CD8-positive, alpha-beta memory T cell (primary cell): ENCODE measurements at regions not wholly inside any gene's neighbourhood (a gene's known extent, or its start where the extent isn't known, plus 50 kb on each side); places are given as distances from the start of the nearest gene placed in this dataset.

Experiments used
- CTCF ChIA-PET: fragments of 350-600 bp; sonication (Branson Sonifier 250); formaldehyde crosslinking; loops from one replicate; lab custom pipeline; 2021; ENCODE audit warnings: antibody characterized with exemption; lab: Charles Lee
- POLR2A ChIA-PET: fragments of 350-600 bp; sonication (Branson Sonifier 250); formaldehyde crosslinking; loops from one replicate; lab custom pipeline; 2021; ENCODE audit warnings: antibody characterized with exemption; lab: Charles Lee
- DNase-seq, 5 donors: peaks; one replicate each; pipeline versions ENCODE4 v3.0.0 to v3.0.0-alpha.2; 2020 to 2022; ENCODE audit warnings: mixed read lengths in 1 of 5
- H3K27ac ChIP-seq: one replicate; pipeline ENCODE4 v1.7.0; 2013; ENCODE audit warnings: low read depth, mild to moderate bottlenecking, low read length, moderate library complexity
- H3K27me3 ChIP-seq: 2 replicates; pipeline ENCODE4 v1.7.0; 2013; ENCODE audit warnings: low read length, mild to moderate bottlenecking; ENCODE audit not compliant: insufficient read depth, poor library complexity, severe bottlenecking
- H3K36me3 ChIP-seq: 2 replicates; pipeline ENCODE4 v1.7.0; 2013; ENCODE audit warnings: mild to moderate bottlenecking, low read length, moderate library complexity; ENCODE audit not compliant: insufficient read depth
- H3K4me1 ChIP-seq: 2 replicates; pipeline ENCODE4 v1.7.0; 2013; ENCODE audit warnings: mild to moderate bottlenecking, low read length, moderate library complexity; ENCODE audit not compliant: insufficient read depth
- H3K4me3 ChIP-seq: 2 replicates; pipeline ENCODE4 v1.7.0; 2013; ENCODE audit warnings: mild to moderate bottlenecking, low read length
- H3K9me3 ChIP-seq: 2 replicates; pipeline ENCODE4 v1.7.0; 2013; ENCODE audit warnings: mild to moderate bottlenecking, low read length
- H3K27ac Mint-ChIP-seq, 8 donors: one replicate each; pipeline ENCODE4 v1.8.0; 2020 to 2021; ENCODE audit warnings: mixed read lengths in 8 of 8, mild to moderate bottlenecking in 6 of 8, inconsistent platforms in 3 of 8, moderate library complexity in 3 of 8
- H3K27me3 Mint-ChIP-seq, 2 donors: one replicate each; pipeline ENCODE4 v1.8.0; 2020 to 2021; ENCODE audit warnings: mixed read lengths in 2 of 2, mild to moderate bottlenecking in 1 of 2, moderate library complexity in 1 of 2
- H3K36me3 Mint-ChIP-seq, 3 donors: one replicate each; pipeline ENCODE4 v1.8.0; 2020 to 2021; ENCODE audit warnings: mixed read lengths in 3 of 3, inconsistent platforms in 1 of 3, mild to moderate bottlenecking in 1 of 3
- H3K4me1 Mint-ChIP-seq, 3 donors: one replicate each; pipeline ENCODE4 v1.8.0; 2020 to 2021; ENCODE audit warnings: mixed read lengths in 3 of 3, inconsistent platforms in 1 of 3, mild to moderate bottlenecking in 1 of 3
- H3K4me3 Mint-ChIP-seq, 7 donors: one replicate each; pipeline ENCODE4 v1.8.0; 2020 to 2021; ENCODE audit warnings: mixed read lengths in 7 of 7, mild to moderate bottlenecking in 6 of 7, moderate library complexity in 4 of 7, inconsistent platforms in 2 of 7
- H3K9me3 Mint-ChIP-seq, 5 donors: one replicate each; pipeline ENCODE4 v1.8.0; 2020 to 2022; ENCODE audit warnings: mixed read lengths in 5 of 5, mild to moderate bottlenecking in 3 of 5, moderate library complexity in 2 of 5, inconsistent platforms in 1 of 5

- H3K4me1 ChIP-seq, result no peaks in the 10 kb centered on the region
- H3K4me3 Mint-ChIP-seq, result no peak overlapping the region
- CTCF ChIA-PET, result no interaction called here
- no peak overlapping the region for H3K27ac ChIP-seq
- no peaks in the 10 kb centered on the region for H3K9me3 ChIP-seq
- no peaks in the 10 kb centered on the region for H3K36me3 ChIP-seq
- POLR2A ChIA-PET, result no interaction called here
- H3K36me3 Mint-ChIP-seq, result no peaks in the 10 kb centered on the region
- H3K27me3 Mint-ChIP-seq, result peaks cover 0 to 2% of the 10 kb centered on the region in 2 donors
- H3K27me3 ChIP-seq, result no peaks in the 10 kb centered on the region
- no peak overlapping the region for H3K4me3 ChIP-seq
- no peak for DNase-seq
- H3K4me1 Mint-ChIP-seq, result no peaks in the 10 kb centered on the region
- H3K27ac Mint-ChIP-seq, result no peak overlapping the region
- peaks cover 0 to 15% (median 3%) of the 10 kb centered on the region in 5 donors for H3K9me3 Mint-ChIP-seq
Measured at GRCh38 chr2:138930571-138930970, 150.4 kb upstream of the NXPH2 start.

- POLR2A ChIA-PET, result no interaction called here
Measured at GRCh38 chr2:138928374-138929021, 148.3 kb upstream of the NXPH2 start.

GRCh38 chr2:138922973-138923563, 142.9 kb upstream of the NXPH2 start:
- no peak overlapping the region for H3K4me3 ChIP-seq
- H3K4me1 ChIP-seq, result no peaks in the 10 kb centered on the region
- Mint-ChIP-seq H3K4me1 (no peaks in the 10 kb centered on the region), H3K9me3 (peaks cover 0 to 3% (median 1%) of the 10 kb centered on the region in 5 donors), H3K27ac (no peak overlapping the region), H3K27me3 (no peaks in the 10 kb centered on the region), H3K36me3 (no peaks in the 10 kb centered on the region), H3K4me3 (no peak overlapping the region)
- ChIA-PET CTCF (no interaction called here), POLR2A (no interaction called here)
- no peaks in the 10 kb centered on the region for H3K9me3 ChIP-seq
- no peaks in the 10 kb centered on the region for H3K36me3 ChIP-seq
- H3K27ac ChIP-seq, result no peak overlapping the region
- H3K27me3 ChIP-seq, result no peaks in the 10 kb centered on the region
- no peak for DNase-seq

More at GRCh38 chr2:138928374-138929021, 148.3 kb upstream of the NXPH2 start:
- H3K9me3 Mint-ChIP-seq, result peaks cover 2 to 13% (median 3%) of the 10 kb centered on the region in 5 donors
- H3K4me3 Mint-ChIP-seq, result no peak overlapping the region
- H3K4me1 Mint-ChIP-seq, result no peaks in the 10 kb centered on the region
- Histone ChIP-seq H3K9me3 (no peaks in the 10 kb centered on the region), H3K27me3 (no peaks in the 10 kb centered on the region), H3K4me1 (no peaks in the 10 kb centered on the region), H3K27ac (no peak overlapping the region), H3K4me3 (no peak overlapping the region), H3K36me3 (no peaks in the 10 kb centered on the region)
- peaks cover 0 to 2% of the 10 kb centered on the region in 2 donors for H3K27me3 Mint-ChIP-seq
- no peak for DNase-seq
- no peak overlapping the region for H3K27ac Mint-ChIP-seq
- CTCF ChIA-PET, result no interaction called here
- H3K36me3 Mint-ChIP-seq, result no peaks in the 10 kb centered on the region

GRCh38 chr2:138919120-138919747, 139.0 kb upstream of the NXPH2 start:
- Mint-ChIP-seq H3K4me1 (no peaks in the 10 kb centered on the region), H3K4me3 (no peak overlapping the region), H3K36me3 (no peaks in the 10 kb centered on the region), H3K27ac (no peak overlapping the region), H3K9me3 (peaks cover 0 to 6% (median 4%) of the 10 kb centered on the region in 5 donors), H3K27me3 (no peaks in the 10 kb centered on the region)
- H3K4me3 ChIP-seq, result no peak overlapping the region
- no peaks in the 10 kb centered on the region for H3K27me3 ChIP-seq
- H3K9me3 ChIP-seq, result no peaks in the 10 kb centered on the region
- no peak for DNase-seq
- ChIA-PET CTCF (no interaction called here), POLR2A (no interaction called here)
- H3K27ac ChIP-seq, result no peak overlapping the region
- no peaks in the 10 kb centered on the region for H3K4me1 ChIP-seq
- no peaks in the 10 kb centered on the region for H3K36me3 ChIP-seq

- Mint-ChIP-seq H3K9me3 (peaks cover 2 to 16% (median 4%) of the 10 kb centered on the region in 5 donors), H3K27me3 (no peaks in the 10 kb centered on the region), H3K4me3 (no peak overlapping the region), H3K36me3 (no peaks in the 10 kb centered on the region), H3K27ac (no peak overlapping the region), H3K4me1 (no peaks in the 10 kb centered on the region)
- no peaks in the 10 kb centered on the region for H3K4me1 ChIP-seq
- CTCF ChIA-PET, result no interaction called here
- no peaks in the 10 kb centered on the region for H3K36me3 ChIP-seq
- POLR2A ChIA-PET, result no interaction called here
- no peak overlapping the region for H3K4me3 ChIP-seq
- no peak overlapping the region for H3K27ac ChIP-seq
- no peak for DNase-seq
- no peaks in the 10 kb centered on the region for H3K27me3 ChIP-seq
- H3K9me3 ChIP-seq, result no peaks in the 10 kb centered on the region
Measured at GRCh38 chr2:138910427-138910826, 130.2 kb upstream of the NXPH2 start.

GRCh38 chr2:138906549-138906948, 126.4 kb upstream of the NXPH2 start:
- no peak overlapping the region for H3K4me3 Mint-ChIP-seq
- Histone ChIP-seq H3K4me1 (no peaks in the 10 kb centered on the region), H3K27ac (no peak overlapping the region), H3K36me3 (no peaks in the 10 kb centered on the region), H3K27me3 (no peaks in the 10 kb centered on the region), H3K9me3 (no peaks in the 10 kb centered on the region), H3K4me3 (no peak overlapping the region)
- no peaks in the 10 kb centered on the region for H3K36me3 Mint-ChIP-seq
- H3K9me3 Mint-ChIP-seq, result peaks cover 0 to 9% (median 2%) of the 10 kb centered on the region in 5 donors
- no peaks in the 10 kb centered on the region for H3K4me1 Mint-ChIP-seq
- no peak for DNase-seq
- ChIA-PET CTCF (no interaction called here), POLR2A (no interaction called here)
- H3K27ac Mint-ChIP-seq, result no peak overlapping the region
- H3K27me3 Mint-ChIP-seq, result no peaks in the 10 kb centered on the region

- Mint-ChIP-seq H3K4me1 (no peaks in the 10 kb centered on the region), H3K4me3 (no peak overlapping the region), H3K9me3 (peaks cover 0 to 7% (median 2%) of the 10 kb centered on the region in 5 donors), H3K36me3 (no peaks in the 10 kb centered on the region), H3K27ac (no peak overlapping the region), H3K27me3 (no peaks in the 10 kb centered on the region)
- H3K9me3 ChIP-seq, result no peaks in the 10 kb centered on the region
- POLR2A ChIA-PET, result no interaction called here
- no peak overlapping the region for H3K4me3 ChIP-seq
- CTCF ChIA-PET, result no interaction called here
- no peak overlapping the region for H3K27ac ChIP-seq
- H3K4me1 ChIP-seq, result no peaks in the 10 kb centered on the region
- DNase-seq, result no peak
- H3K36me3 ChIP-seq, result no peaks in the 10 kb centered on the region
- no peaks in the 10 kb centered on the region for H3K27me3 ChIP-seq
Measured at GRCh38 chr2:138902239-138902871, 122.2 kb upstream of the NXPH2 start.

- H3K27me3 Mint-ChIP-seq, result no peaks in the 10 kb centered on the region
- H3K9me3 ChIP-seq, result no peaks in the 10 kb centered on the region
- H3K36me3 Mint-ChIP-seq, result no peaks in the 10 kb centered on the region
- H3K9me3 Mint-ChIP-seq, result peaks cover 0 to 7% (median 2%) of the 10 kb centered on the region in 5 donors
- H3K4me3 Mint-ChIP-seq, result no peak overlapping the region
- no peak overlapping the region for H3K4me3 ChIP-seq
- CTCF ChIA-PET, result no interaction called here
- no peak overlapping the region for H3K27ac ChIP-seq
- no peak overlapping the region for H3K27ac Mint-ChIP-seq
- DNase-seq, result no peak
- H3K36me3 ChIP-seq, result no peaks in the 10 kb centered on the region
- no peaks in the 10 kb centered on the region for H3K4me1 ChIP-seq
- POLR2A ChIA-PET, result no interaction called here
- no peaks in the 10 kb centered on the region for H3K4me1 Mint-ChIP-seq
- H3K27me3 ChIP-seq, result no peaks in the 10 kb centered on the region
Measured at GRCh38 chr2:138901530-138901929, 121.3 kb upstream of the NXPH2 start.
